ENCODE measurements at regions not wholly inside any gene's neighbourhood (a gene's known extent, or its start where the extent isn't known, plus 50 kb on each side); places are given as distances from the start of the nearest gene placed in this dataset.

DNA sequence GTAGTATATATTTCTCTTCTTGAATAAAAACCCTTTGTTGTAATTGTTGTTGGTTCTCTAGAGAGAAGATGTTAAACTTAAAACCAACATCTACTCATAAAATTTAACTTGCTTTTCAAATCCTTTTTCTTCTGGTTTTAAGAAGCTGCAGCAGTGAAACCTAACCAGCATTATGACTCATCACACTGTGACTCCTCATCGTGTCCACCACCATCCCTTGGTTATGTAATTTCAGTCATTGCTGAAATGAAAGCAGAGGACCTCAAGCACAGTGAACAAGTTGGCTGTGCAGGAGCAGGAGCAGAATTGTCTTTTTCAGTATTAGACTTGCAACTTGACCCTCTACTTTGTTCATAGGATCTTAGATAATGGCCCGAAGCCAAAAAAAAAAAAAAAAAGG lies 64.9 kb upstream of the HTR2A start:
- POLR2A ChIA-PET (ENCODE audit: unreplicated experiment) = no interaction called here
- Histone ChIP-seq H3K4me2 (ENCODE audit: low read depth, low read length) (no peak overlapping the region), H2BK5ac (ENCODE audit: low read depth, low read length, poor library complexity, severe bottlenecking) (no peak overlapping the region), H3K9ac (ENCODE audit: low read depth, low read length) (no peak overlapping the region), H3K4ac (ENCODE audit: low read depth, low read length) (no peak overlapping the region), H3K14ac (replicated peaks; ENCODE audit: low read depth, low read length) (no peak overlapping the region), H3K4me3 (ENCODE audit: insufficient read depth, low read depth, low read length) (no peak overlapping the region), H3K36me3 (ENCODE audit: control insufficient read depth, insufficient read depth, low read length) (no peaks in the 10 kb centered on the region), H3K18ac (ENCODE audit: low read depth, low read length) (no peak overlapping the region), H4K91ac (ENCODE audit: insufficient read depth, low read depth, low read length) (no peak overlapping the region), H4K5ac (ENCODE audit: low read depth, low read length) (no peak overlapping the region), H3K23ac (ENCODE audit: low read depth, low read length) (no peak overlapping the region), H3K9me1 (ENCODE audit: insufficient read depth, low read length) (no peaks in the 10 kb centered on the region), H3K56ac (ENCODE audit: extremely low read depth, insufficient read depth, low read length) (no peak overlapping the region), H3K4me1 (ENCODE audit: control insufficient read depth, insufficient read depth, low read length) (peaks cover 2% of the 10 kb centered on the region; the same call in 1 of the 2 replicates), H2AFZ (replicated peaks; ENCODE audit: low read length, poor library complexity) (no peak overlapping the region), H2AK5ac (ENCODE audit: low read depth, low read length) (no peak overlapping the region), H3K9me3 (ENCODE audit: control insufficient read depth, insufficient read depth, low read length) (no peaks in the 10 kb centered on the region), H3K79me1 (ENCODE audit: low read depth in 1 of 2, low read length in 2 of 2) (no peaks in the 10 kb centered on the region), H4K8ac (ENCODE audit: low read depth in 2 of 2, low read length in 2 of 2) (no peak overlapping the region), H4K20me1 (ENCODE audit: insufficient read depth, low read length) (no peaks in the 10 kb centered on the region), H3K27ac (ENCODE audit: insufficient read depth, low read length) (no peak overlapping the region), H3K27me3 (ENCODE audit: control insufficient read depth, insufficient read depth, low read length) (no peaks in the 10 kb centered on the region), H2AK9ac (replicated peaks; ENCODE audit: low read depth, low read length, poor library complexity) (no peak overlapping the region), H2BK120ac (ENCODE audit: low read depth, low read length) (no peak overlapping the region), H2BK20ac (ENCODE audit: low read depth, low read length) (no peak overlapping the region), H2BK15ac (ENCODE audit: low read depth, low read length) (no peak overlapping the region)
- ATAC-seq (ENCODE audit: low read depth) = peak; percentile 68
- in situ Hi-C loops (cut with MboI; ENCODE audit: low sequenced_read_pairs) = no loop called here
- peak; percentile 89 for DNase-seq
- BruUV-seq (replicated peaks) = no TSS peak
- TF ChIP-seq ELK1 (IDR thresholded peaks at IDR 0.05; ENCODE audit: borderline replicate concordance, low read depth, low read length) = no peak
- peak; percentile 95 for TF ChIP-seq FOS (IDR thresholded peaks at IDR 0.05; ENCODE audit: low read depth, low read length)
- TF ChIP-seq MAFK (IDR thresholded peaks at IDR 0.05; ENCODE audit: low read depth, low read length) = no peak
- TF ChIP-seq, protein P1, sequence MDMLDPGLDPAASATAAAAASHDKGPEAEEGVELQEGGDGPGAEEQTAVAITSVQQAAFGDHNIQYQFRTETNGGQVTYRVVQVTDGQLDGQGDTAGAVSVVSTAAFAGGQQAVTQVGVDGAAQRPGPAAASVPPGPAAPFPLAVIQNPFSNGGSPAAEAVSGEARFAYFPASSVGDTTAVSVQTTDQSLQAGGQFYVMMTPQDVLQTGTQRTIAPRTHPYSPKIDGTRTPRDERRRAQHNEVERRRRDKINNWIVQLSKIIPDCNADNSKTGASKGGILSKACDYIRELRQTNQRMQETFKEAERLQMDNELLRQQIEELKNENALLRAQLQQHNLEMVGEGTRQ (IDR thresholded peaks at IDR 0.05; ENCODE audit: low read depth, low read length) = no peak
- peak; percentile 42; the same call in 1 of the 2 replicates for TF ChIP-seq RFX5 (IDR thresholded peaks at IDR 0.05; ENCODE audit: low read depth, low read length)
- TF ChIP-seq CEBPB (IDR thresholded peaks at IDR 0.05; ENCODE audit: low read depth, low read length) = peak; percentile 72
- no CpG with 5 or more reads among the region's 2 CpGs for WGBS, 2 experiments (ENCODE audit: extremely low coverage in 2 of 2, insufficient read length in 1 of 2)
- dilution Hi-C loops (cut with HindIII; ENCODE audit: low sequenced_read_pairs, unreplicated experiment) = no loop called here
- intact Hi-C loops (cut with micrococcal nuclease) = no loop called here
- CTCF ChIA-PET = interaction anchor here (0.6 to 1.3 kb wide), 5 partner anchors 12 to 618 kb away, joined by 3 to 4 read pairs (median 4); no protein-coding TSS in a partner anchor
